IMR-90 (cell line): ENCODE measurements at regions not wholly inside any gene's neighbourhood (a gene's known extent, or its start where the extent isn't known, plus 50 kb on each side); places are given as distances from the start of the nearest gene placed in this dataset.

Experiments
- ATAC-seq: fragments of 200-7000 bp; cut with Tn5 transposase; 2 replicates; pipeline ENCODE4 v1.9.1; 2020; ENCODE audit warnings: low read depth, mild to moderate bottlenecking, moderate library complexity
- BruUV-seq: library from RNA; stranded (reverse); fragments of 400-500 nt; replicated peaks from 2 replicates; lab custom pipeline; 2021; lab: Mats Ljungman, UMichigan
- CTCF ChIA-PET: fragments of 300-600 bp; formaldehyde crosslinking; extraction: SDS; loops from one replicate; lab custom pipeline; 2021; ENCODE audit warnings: antibody characterized with exemption; lab: Yijun Ruan, JAX
- POLR2A ChIA-PET: fragments of 300-600 bp; sonication (Branson Sonifier 250); formaldehyde crosslinking; loops from one replicate; lab custom pipeline; 2022; ENCODE audit warnings: antibody characterized with exemption; ENCODE audit not compliant: unreplicated experiment; lab: Charles Lee
- DNase-seq: peaks from one replicate; pipeline ENCODE4 v3.0.0; 2013
- H2AFZ ChIP-seq: replicated peaks from 2 replicates; pipeline ENCODE3; 2013; ENCODE audit warnings: low read length, mild to moderate bottlenecking; ENCODE audit not compliant: poor library complexity
- H2AK5ac ChIP-seq: 2 replicates; pipeline ENCODE4 v1.6.1; 2013; ENCODE audit warnings: low read depth, low read length, inconsistent platforms
- H2AK9ac ChIP-seq: replicated peaks from 2 replicates; pipeline ENCODE3; 2013; ENCODE audit warnings: mild to moderate bottlenecking, low read depth, low read length, moderate library complexity; ENCODE audit not compliant: poor library complexity
- H2BK120ac ChIP-seq: 2 replicates; pipeline ENCODE4 v1.6.1; 2013; ENCODE audit warnings: low read depth, low read length, inconsistent platforms
- H2BK15ac ChIP-seq: 3 replicates; pipeline ENCODE4 v1.6.1; 2013; ENCODE audit warnings: low read depth, low read length, inconsistent platforms
- H2BK20ac ChIP-seq: 2 replicates; pipeline ENCODE4 v1.6.1; 2013; ENCODE audit warnings: low read depth, mild to moderate bottlenecking, inconsistent platforms, low read length, moderate library complexity
- H2BK5ac ChIP-seq: 2 replicates; pipeline ENCODE4 v1.6.1; 2013; ENCODE audit warnings: mild to moderate bottlenecking, low read depth, low read length, inconsistent platforms; ENCODE audit not compliant: poor library complexity, severe bottlenecking
- H3K14ac ChIP-seq: replicated peaks from 2 replicates; pipeline ENCODE4 v1.6.1; 2013; ENCODE audit warnings: low read depth, low read length, inconsistent platforms
- H3K18ac ChIP-seq: 2 replicates; pipeline ENCODE4 v1.6.1; 2013; ENCODE audit warnings: low read depth, low read length, control low read depth
- H3K23ac ChIP-seq: 2 replicates; pipeline ENCODE4 v1.6.1; 2013; ENCODE audit warnings: low read depth, low read length, inconsistent platforms
- H3K27ac ChIP-seq: 2 replicates; pipeline ENCODE4 v1.5.1; 2013; ENCODE audit warnings: mild to moderate bottlenecking, control low read depth, low read length; ENCODE audit not compliant: insufficient read depth
- H3K27me3 ChIP-seq: 2 replicates; pipeline ENCODE4 v1.6.1; 2013; ENCODE audit warnings: low read length; ENCODE audit not compliant: control insufficient read depth, insufficient read depth
- H3K36me3 ChIP-seq: 2 replicates; pipeline ENCODE4 v1.6.1; 2013; ENCODE audit warnings: low read length, mixed read lengths; ENCODE audit not compliant: control insufficient read depth, insufficient read depth
- H3K4ac ChIP-seq: 2 replicates; pipeline ENCODE4 v1.6.1; 2013; ENCODE audit warnings: low read depth, low read length, inconsistent platforms
- H3K4me1 ChIP-seq: 2 replicates; pipeline ENCODE4 v1.6.1; 2013; ENCODE audit warnings: low read length, mixed read lengths; ENCODE audit not compliant: control insufficient read depth, insufficient read depth
- H3K4me2 ChIP-seq: 2 replicates; pipeline ENCODE4 v1.6.1; 2013; ENCODE audit warnings: low read depth, mild to moderate bottlenecking, control low read depth, low read length, moderate library complexity
- H3K4me3 ChIP-seq: 2 replicates; pipeline ENCODE4 v1.5.1; 2013; ENCODE audit warnings: low read depth, mild to moderate bottlenecking, control low read depth, low read length, moderate library complexity; ENCODE audit not compliant: insufficient read depth
- H3K56ac ChIP-seq: 2 replicates; pipeline ENCODE4 v1.6.1; 2013; ENCODE audit warnings: low read length, inconsistent platforms; ENCODE audit not compliant: insufficient read depth; ENCODE audit errors: extremely low read depth
- H3K79me1 ChIP-seq, 2 experiments: 2 replicates each; pipeline ENCODE4 v1.6.1; 2013; ENCODE audit warnings: low read length in 2 of 2, inconsistent platforms in 1 of 2, low read depth in 1 of 2
- H3K9ac ChIP-seq: 2 replicates; pipeline ENCODE4 v1.6.1; 2013; ENCODE audit warnings: low read depth, low read length, control low read depth
- H3K9me1 ChIP-seq: 2 replicates; pipeline ENCODE4 v1.6.1; 2013; ENCODE audit warnings: low read length, inconsistent platforms; ENCODE audit not compliant: insufficient read depth
- H3K9me3 ChIP-seq: 2 replicates; pipeline ENCODE4 v1.6.1; 2013; ENCODE audit warnings: low read length; ENCODE audit not compliant: control insufficient read depth, insufficient read depth
- H4K20me1 ChIP-seq: 2 replicates; pipeline ENCODE4 v1.6.1; 2013; ENCODE audit warnings: low read length, inconsistent platforms; ENCODE audit not compliant: insufficient read depth
- H4K5ac ChIP-seq: 2 replicates; pipeline ENCODE4 v1.6.1; 2013; ENCODE audit warnings: mild to moderate bottlenecking, low read depth, low read length, control low read depth
- H4K8ac ChIP-seq, 2 experiments: 2 replicates each; pipeline ENCODE4 v1.6.1; 2013; ENCODE audit warnings: low read depth in 2 of 2, low read length in 2 of 2, control low read depth in 1 of 2, inconsistent platforms in 1 of 2
- H4K91ac ChIP-seq: 2 replicates; pipeline ENCODE4 v1.6.1; 2013; ENCODE audit warnings: low read depth, low read length, inconsistent platforms; ENCODE audit not compliant: insufficient read depth
- BHLHE40 ChIP-seq: fragments of 150-350 bp; IDR thresholded peaks from 2 replicates; pipeline ENCODE4 v1.6.1; 2016; ENCODE audit warnings: mild to moderate bottlenecking, low read depth, low read length
- CEBPB ChIP-seq: IDR thresholded peaks from 2 replicates; pipeline ENCODE4 v1.6.1; 2012; ENCODE audit warnings: low read depth, low read length, improper control_type of control experiment
- CHD1 ChIP-seq: IDR thresholded peaks from 2 replicates; pipeline ENCODE4 v1.6.1; 2012; ENCODE audit warnings: low read depth, low read length, improper control_type of control experiment
- CTCF ChIP-seq: conservative IDR thresholded peaks from 2 replicates; pipeline ENCODE4 v1.5.1; 2012; ENCODE audit warnings: mild to moderate bottlenecking, low read depth, low read length, improper control_type of control experiment
- ELK1 ChIP-seq: fragments of 150-350 bp; IDR thresholded peaks from 2 replicates; pipeline ENCODE4 v1.6.1; 2016; ENCODE audit warnings: low read depth, mild to moderate bottlenecking, low read length, moderate library complexity, borderline replicate concordance
- FOS ChIP-seq: fragments of 150-350 bp; IDR thresholded peaks from 2 replicates; pipeline ENCODE4 v1.6.1; 2016; ENCODE audit warnings: low read depth, low read length
- MAFK ChIP-seq: IDR thresholded peaks from 2 replicates; pipeline ENCODE4 v1.6.1; 2012; ENCODE audit warnings: low read depth, low read length, improper control_type of control experiment
- MAZ ChIP-seq: IDR thresholded peaks from 2 replicates; pipeline ENCODE4 v1.6.1; 2012; ENCODE audit warnings: low read depth, mild to moderate bottlenecking, low read length, improper control_type of control experiment, moderate library complexity, borderline replicate concordance
- MXI1 ChIP-seq: IDR thresholded peaks from 2 replicates; pipeline ENCODE4 v1.6.1; 2012; ENCODE audit warnings: low read depth, mild to moderate bottlenecking, low read length, moderate library complexity, borderline replicate concordance
- NFE2L2 ChIP-seq: fragments of 150-350 bp; IDR thresholded peaks from 2 replicates; pipeline ENCODE4 v1.6.1; 2016; ENCODE audit warnings: low read depth, mild to moderate bottlenecking, low read length
- POLR2A ChIP-seq: IDR thresholded peaks from 2 replicates; pipeline ENCODE4 v1.6.1; 2012; ENCODE audit warnings: mild to moderate bottlenecking, low read depth, low read length
- RAD21 ChIP-seq: IDR thresholded peaks from 2 replicates; pipeline ENCODE4 v1.6.1; 2012; ENCODE audit warnings: low read length, improper control_type of control experiment
- RCOR1 ChIP-seq: IDR thresholded peaks from 2 replicates; pipeline ENCODE4 v1.6.1; 2012; ENCODE audit warnings: mild to moderate bottlenecking, low read length, improper control_type of control experiment; ENCODE audit not compliant: insufficient replicate concordance
- RFX5 ChIP-seq: IDR thresholded peaks from 2 replicates; pipeline ENCODE4 v1.8.0; 2012; ENCODE audit warnings: low read depth, mild to moderate bottlenecking, low read length, moderate library complexity
- SMC3 ChIP-seq: fragments of 150-350 bp; IDR thresholded peaks from 2 replicates; pipeline ENCODE4 v1.6.1; 2016; ENCODE audit warnings: low read depth, mild to moderate bottlenecking, antibody characterized with exemption, low read length, moderate library complexity
- USF2 ChIP-seq: fragments of 150-350 bp; IDR thresholded peaks from 2 replicates; pipeline ENCODE4 v1.6.1; 2017; ENCODE audit warnings: mild to moderate bottlenecking, antibody characterized with exemption, low read length, low read depth
- WGBS, 2 experiments: methylation state at CpG; one replicate each; pipeline versions ENCODE4 v1.1.5 to v1.1.7; 2013; ENCODE audit warnings: missing lambda C conversion rate in 2 of 2; ENCODE audit not compliant: insufficient read length in 1 of 2; ENCODE audit errors: extremely low coverage in 2 of 2; 5-methylcytosine and 5-hydroxymethylcytosine counted together
- dilution Hi-C: fragments of 300-500 bp; cut with HindIII; formaldehyde crosslinking; loops from one replicate; pipeline ENCODE4 v1.14.3; 2018; ENCODE audit warnings: low sequenced_read_pairs; ENCODE audit not compliant: unreplicated experiment
- in situ Hi-C: fragments of 300-500 bp; cut with MboI; formaldehyde crosslinking; loops from 3 replicates; pipeline ENCODE4 v1.14.3; 2019; ENCODE audit warnings: low sequenced_read_pairs, inconsistent platforms, mixed read lengths
- intact Hi-C: fragments of 100-400 bp; cut with micrococcal nuclease; formaldehyde crosslinking; loops from 2 replicates; pipeline ENCODE4 v1.10.0; 2022

- H2BK5ac ChIP-seq = no peak overlapping the region
- no peak overlapping the region for H3K23ac ChIP-seq
- H3K4me2 ChIP-seq = no peak overlapping the region
- no peaks in the 10 kb centered on the region for H3K79me1 ChIP-seq
- in situ Hi-C loops (no loop called here), dilution Hi-C loops (no loop called here), intact Hi-C loops (no loop called here)
- H2AK5ac ChIP-seq = no peak overlapping the region
- ChIA-PET POLR2A (no interaction called here), CTCF (no interaction called here)
- H3K4me1 ChIP-seq = no peaks in the 10 kb centered on the region
- H4K91ac ChIP-seq = no peak overlapping the region
- no peak overlapping the region for H2AFZ ChIP-seq
- no peak for TF ChIP-seq SMC3
- TF ChIP-seq USF2 = no peak
- TF ChIP-seq ELK1 = no peak
- TF ChIP-seq MAZ = no peak
- no peak for TF ChIP-seq RCOR1
- TF ChIP-seq POLR2A = no peak
- no peak for TF ChIP-seq FOS
- TF ChIP-seq NFE2L2 = no peak
- no peak for TF ChIP-seq MAFK
- TF ChIP-seq CTCF = no peak
- TF ChIP-seq CHD1 = no peak
- no peak for TF ChIP-seq RFX5
- TF ChIP-seq CEBPB = no peak
- TF ChIP-seq RAD21 = no peak
- no peak for TF ChIP-seq MXI1
- TF ChIP-seq BHLHE40 = no peak
- DNase-seq = no peak
- no peak overlapping the region for H2BK120ac ChIP-seq
- no peak overlapping the region for H4K5ac ChIP-seq
- H4K8ac ChIP-seq = no peak overlapping the region
- H2AK9ac ChIP-seq = no peak overlapping the region
- BruUV-seq = no TSS peak
- H4K20me1 ChIP-seq = no peaks in the 10 kb centered on the region
- no peak overlapping the region for H3K14ac ChIP-seq
- H3K9ac ChIP-seq = no peak overlapping the region
- no peak overlapping the region for H3K27ac ChIP-seq
- no peak overlapping the region for H2BK15ac ChIP-seq
- H3K9me1 ChIP-seq = no peaks in the 10 kb centered on the region
- WGBS, 2 experiments = 59% methylated on average over 9 of the region's 12 CpGs; no CpG with 5 or more reads in 1 of the 2 experiments
- no peaks in the 10 kb centered on the region; the same call in 1 of the 2 replicates for H3K27me3 ChIP-seq
- H3K36me3 ChIP-seq = no peaks in the 10 kb centered on the region
- no peak overlapping the region for H3K4me3 ChIP-seq
- no peak overlapping the region for H2BK20ac ChIP-seq
- no peak overlapping the region for H3K18ac ChIP-seq
- no peak overlapping the region for H3K56ac ChIP-seq
- H3K9me3 ChIP-seq = no peaks in the 10 kb centered on the region
- ATAC-seq = no peak
- no peak overlapping the region for H3K4ac ChIP-seq
Measured at GRCh38 chr10:118840071-118840775, 85.5 kb upstream of the CACUL1 start.
